PC-3 (cell line): ENCODE measurements at regions not wholly inside any gene's neighbourhood (a gene's known extent, or its start where the extent isn't known, plus 50 kb on each side); places are given as distances from the start of the nearest gene placed in this dataset.

Experiments
- ATAC-seq: fragments of 200-7000 bp; cut with Tn5 transposase; 2 replicates; pipeline ENCODE4 v1.9.1; 2020; ENCODE audit warnings: mild to moderate bottlenecking, moderate library complexity
- BruUV-seq: library from RNA; stranded (reverse); fragments of 400-500 nt; replicated peaks from 2 replicates; lab custom pipeline; 2021; lab: Mats Ljungman, UMichigan
- CTCF ChIA-PET: fragments of 300-600 bp; sonication (Branson Sonifier 250); formaldehyde crosslinking; loops from one replicate; lab custom pipeline; 2022; ENCODE audit warnings: antibody characterized with exemption; lab: Charles Lee
- POLR2A ChIA-PET: fragments of 300-600 bp; sonication (Branson Sonifier 250); formaldehyde crosslinking; loops from one replicate; lab custom pipeline; 2022; ENCODE audit warnings: antibody characterized with exemption; ENCODE audit not compliant: unreplicated experiment; lab: Charles Lee
- DNase-seq: peaks from one replicate; pipeline ENCODE4 v3.0.0-alpha.2; 2015
- H2AFZ ChIP-seq: fragments of 300-600 bp; sonication (generic); 2 replicates; pipeline ENCODE4 v1.6.0; 2016; ENCODE audit warnings: antibody characterized with exemption, low read length
- H3F3A ChIP-seq: fragments of 300-600 bp; sonication (generic); one replicate; pipeline ENCODE4 v1.6.0; 2017; ENCODE audit warnings: antibody characterized with exemption, low read length, control low read depth, mild to moderate bottlenecking; ENCODE audit not compliant: unreplicated experiment
- H3K27ac ChIP-seq: fragments of 300-600 bp; sonication (generic); 2 replicates; pipeline ENCODE4 v1.5.1; 2016; ENCODE audit warnings: mild to moderate bottlenecking, low read length
- H3K27me3 ChIP-seq: fragments of 300-600 bp; sonication (generic); 2 replicates; pipeline ENCODE4 v1.6.1; 2016; ENCODE audit warnings: low read length, mixed read lengths
- H3K36me3 ChIP-seq: fragments of 300-600 bp; sonication (generic); 2 replicates; pipeline ENCODE4 v1.6.1; 2016; ENCODE audit warnings: low read depth, mixed run types, low read length, mixed read lengths
- H3K4me1 ChIP-seq: fragments of 300-600 bp; sonication (generic); 2 replicates; pipeline ENCODE4 v1.5.1; 2016; ENCODE audit warnings: low read length; ENCODE audit not compliant: insufficient read depth
- H3K4me2 ChIP-seq: fragments of 300-600 bp; sonication (generic); 2 replicates; pipeline ENCODE4 v1.6.0; 2016; ENCODE audit warnings: low read length
- H3K4me3 ChIP-seq: fragments of 300-600 bp; sonication (generic); 2 replicates; pipeline ENCODE4 v1.5.1; 2016; ENCODE audit warnings: mild to moderate bottlenecking, low read length, mixed read lengths
- H3K79me2 ChIP-seq: fragments of 300-600 bp; sonication (generic); 2 replicates; pipeline ENCODE4 v1.6.1; 2017; ENCODE audit warnings: low read length, mixed read lengths
- H3K9ac ChIP-seq: fragments of 300-600 bp; sonication (generic); 2 replicates; pipeline ENCODE4 v1.6.0; 2016; ENCODE audit warnings: mild to moderate bottlenecking, low read length
- H3K9me2 ChIP-seq: fragments of 300-600 bp; sonication (generic); replicated peaks from 2 replicates; pipeline ENCODE4 v1.6.1; 2016; ENCODE audit warnings: mixed run types, low read length, mixed read lengths
- H3K9me3 ChIP-seq: fragments of 300-600 bp; sonication (generic); 2 replicates; pipeline ENCODE4 v1.6.1; 2016; ENCODE audit warnings: low read length, mixed read lengths
- H4K20me1 ChIP-seq: fragments of 300-600 bp; sonication (generic); 2 replicates; pipeline ENCODE4 v1.6.1; 2016; ENCODE audit warnings: low read length, mixed read lengths
- CTCF ChIP-seq: fragments of 300-600 bp; sonication (generic); conservative IDR thresholded peaks from 2 replicates; pipeline ENCODE4 v1.5.1; 2017; ENCODE audit warnings: antibody characterized with exemption, low read depth, mild to moderate bottlenecking, low read length
- EZH2 ChIP-seq: fragments of 300-600 bp; sonication (generic); IDR thresholded peaks from one replicate; pipeline ENCODE4 v1.6.1; 2017; ENCODE audit warnings: antibody characterized with exemption, mild to moderate bottlenecking, low read length; ENCODE audit not compliant: unreplicated experiment
- EZH2phosphoT487 ChIP-seq: fragments of 300-600 bp; sonication (generic); IDR thresholded peaks from 2 replicates; pipeline ENCODE4 v1.6.1; 2018; ENCODE audit warnings: mild to moderate bottlenecking, antibody characterized with exemption, low read length, borderline replicate concordance
- intact Hi-C: fragments of 100-400 bp; cut with micrococcal nuclease; formaldehyde crosslinking; loops from 2 replicates; pipeline ENCODE4 v1.9.0; 2023

- H3K27me3 ChIP-seq, result no peaks in the 10 kb centered on the region
- no peak for DNase-seq
- ATAC-seq, result no peak
- no TSS peak for BruUV-seq
- POLR2A ChIA-PET, result no interaction called here
- H3K4me1 ChIP-seq, result no peaks in the 10 kb centered on the region
- intact Hi-C loops, result no loop called here
- H3K9ac ChIP-seq, result no peak overlapping the region
- no peak overlapping the region for H2AFZ ChIP-seq
- no peaks in the 10 kb centered on the region for H3K79me2 ChIP-seq
- H3K9me3 ChIP-seq, result no peaks in the 10 kb centered on the region
- no peaks in the 10 kb centered on the region for H3F3A ChIP-seq
- H3K27ac ChIP-seq, result no peak overlapping the region
- no peak overlapping the region for H3K4me2 ChIP-seq
- no peaks in the 10 kb centered on the region for H3K9me2 ChIP-seq
- H4K20me1 ChIP-seq, result no peaks in the 10 kb centered on the region
- no peaks in the 10 kb centered on the region for H3K36me3 ChIP-seq
- CTCF ChIA-PET, result no interaction called here
- H3K4me3 ChIP-seq, result no peak overlapping the region
- TF ChIP-seq CTCF (no peak), EZH2 (no peak), EZH2phosphoT487 (no peak)
Observed at GRCh38 chr5:56749842-56750241, 65.5 kb upstream of the MAP3K1 start.

GRCh38 chr5:56746553-56747339 lies 68.6 kb upstream of the MAP3K1 start:
- no peak overlapping the region for H3K4me2 ChIP-seq
- no peaks in the 10 kb centered on the region for H3F3A ChIP-seq
- ChIA-PET CTCF (no interaction called here), POLR2A (no interaction called here)
- no peak overlapping the region for H3K9ac ChIP-seq
- TF ChIP-seq CTCF, result no peak
- no peak for TF ChIP-seq EZH2phosphoT487
- TF ChIP-seq EZH2, result no peak
- H4K20me1 ChIP-seq, result no peaks in the 10 kb centered on the region
- H3K27me3 ChIP-seq, result no peaks in the 10 kb centered on the region
- no peaks in the 10 kb centered on the region for H3K4me1 ChIP-seq
- no peak for DNase-seq
- no peaks in the 10 kb centered on the region for H3K9me3 ChIP-seq
- H3K9me2 ChIP-seq, result no peaks in the 10 kb centered on the region
- no peaks in the 10 kb centered on the region for H3K36me3 ChIP-seq
- H3K27ac ChIP-seq, result no peak overlapping the region
- intact Hi-C loops, result no loop called here
- no peak overlapping the region for H3K4me3 ChIP-seq
- no TSS peak for BruUV-seq
- ATAC-seq, result no peak
- no peak overlapping the region for H2AFZ ChIP-seq
- H3K79me2 ChIP-seq, result no peaks in the 10 kb centered on the region

- Histone ChIP-seq H3K4me3 (no peak overlapping the region), H2AFZ (no peak overlapping the region), H3K9me3 (no peaks in the 10 kb centered on the region), H3K4me1 (no peaks in the 10 kb centered on the region), H3K27me3 (no peaks in the 10 kb centered on the region), H3K36me3 (no peaks in the 10 kb centered on the region), H3K27ac (no peak overlapping the region), H3K4me2 (no peak overlapping the region), H3K9me2 (no peaks in the 10 kb centered on the region), H4K20me1 (no peaks in the 10 kb centered on the region), H3K9ac (no peak overlapping the region), H3K79me2 (no peaks in the 10 kb centered on the region), H3F3A (no peaks in the 10 kb centered on the region)
- TF ChIP-seq CTCF (no peak), EZH2 (no peak)
- no TSS peak for BruUV-seq
- ATAC-seq (no peak), DNase-seq (no peak)
- ChIA-PET POLR2A (no interaction called here), CTCF (no interaction called here)
- intact Hi-C loops, result no loop called here
Observed at GRCh38 chr5:56745864-56746263, 69.5 kb upstream of the MAP3K1 start.
